Bone marrow (tissue), 2 donors: ENCODE measurements at regions not wholly inside any gene's neighbourhood (a gene's known extent, or its start where the extent isn't known, plus 50 kb on each side); places are given as distances from the start of the nearest gene placed in this dataset.
"Not testable (repeated sequence)": the region's sequence is repeated elsewhere in the genome, so short reads cannot be mapped to it uniquely, and the experiment has no call there.

Experiments
- DNase-seq, 2 donors: peaks; one replicate each; lab custom pipeline; 2025; lab: John Stamatoyannopoulos, UW

DNA sequence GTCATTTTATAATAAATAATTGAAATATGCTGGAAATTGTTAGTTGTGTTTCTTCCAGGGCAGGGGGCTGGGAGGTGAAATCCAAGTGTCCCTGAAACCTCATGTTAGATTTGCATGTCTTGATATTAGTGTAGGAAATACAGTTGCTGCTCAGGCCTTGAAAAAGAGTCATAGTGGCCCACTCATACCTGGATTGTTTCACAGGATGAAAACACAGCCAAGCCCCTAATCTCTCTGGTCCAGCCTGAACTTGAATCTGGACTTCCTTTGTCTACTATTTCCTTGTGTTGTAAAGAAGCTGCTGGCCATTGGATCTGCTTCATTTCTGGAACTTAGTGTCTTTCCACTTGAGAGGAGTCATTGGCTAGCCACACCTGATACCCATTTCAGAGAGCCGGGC is 108.8 kb upstream of the JARID2 start:
- no peak for DNase-seq

- no peak for DNase-seq
These were observed 102.8 kb upstream of the JARID2 start for GRCh38 chr6:15143086-15143485.

DNA sequence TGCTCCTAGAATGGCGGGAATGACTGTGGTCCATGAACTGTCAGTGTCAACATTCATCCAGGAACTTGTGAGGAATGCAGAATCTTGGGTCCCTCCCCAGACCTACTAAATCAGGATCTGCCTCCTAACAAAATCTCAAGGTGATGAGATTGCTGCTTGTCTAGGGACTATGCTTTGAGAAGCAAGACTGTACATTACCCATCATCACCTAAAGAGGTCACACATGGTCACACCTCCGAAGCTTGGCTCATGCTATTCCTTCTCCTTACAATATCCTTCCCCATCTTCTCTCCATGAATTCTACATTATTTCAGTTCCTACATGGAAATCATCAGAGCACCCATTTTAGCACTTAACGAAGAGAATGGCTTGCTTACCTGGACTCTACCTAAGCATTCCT is 102.3 kb upstream of the JARID2 start:
- no peak for DNase-seq

- no peak for DNase-seq
These were observed 100.0 kb upstream of the JARID2 start for GRCh38 chr6:15145821-15146220.

DNA sequence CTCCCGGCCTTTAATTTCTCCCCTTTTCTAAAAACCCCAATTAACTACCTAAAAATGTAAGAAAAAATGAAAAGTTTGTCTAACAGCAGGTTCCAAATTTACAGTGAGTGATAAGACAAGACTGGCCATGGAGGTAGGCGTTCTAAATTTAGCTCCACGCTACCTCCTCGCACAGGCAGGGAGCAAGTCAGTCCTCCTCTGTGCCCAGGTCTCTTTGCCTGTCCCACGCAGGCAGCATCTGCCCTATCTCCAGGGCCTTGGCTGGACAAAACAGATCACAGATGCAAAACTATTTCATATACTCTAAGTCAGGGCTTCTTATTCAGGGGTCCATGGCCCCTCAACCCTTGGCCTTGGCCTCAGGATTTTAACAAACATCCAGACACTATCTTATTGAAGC is 98.0 kb upstream of the JARID2 start:
- DNase-seq: no peak

- DNase-seq: no peak
These were observed 97.4 kb upstream of the JARID2 start for GRCh38 chr6:15148356-15148946.

DNA sequence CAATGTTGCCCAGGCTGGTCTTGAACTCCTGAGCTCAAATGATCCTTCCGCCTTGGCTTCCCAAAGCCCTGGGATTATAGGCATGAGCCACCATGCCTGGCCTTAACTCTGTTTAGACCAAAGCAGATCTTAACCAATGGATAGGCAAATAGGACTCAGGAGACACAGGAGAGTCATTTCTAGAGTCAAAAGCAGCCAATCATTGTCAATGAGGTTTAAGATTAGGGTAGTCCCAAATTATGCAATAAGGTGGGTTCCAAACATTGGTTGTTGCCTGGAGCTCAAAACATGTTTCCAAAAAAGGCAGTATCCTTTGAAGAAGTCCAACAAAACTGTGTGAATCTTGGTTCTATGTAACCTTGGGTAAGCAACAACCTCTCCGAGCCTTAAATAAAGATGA is 95.7 kb upstream of the JARID2 start:
- no peak for DNase-seq

DNA sequence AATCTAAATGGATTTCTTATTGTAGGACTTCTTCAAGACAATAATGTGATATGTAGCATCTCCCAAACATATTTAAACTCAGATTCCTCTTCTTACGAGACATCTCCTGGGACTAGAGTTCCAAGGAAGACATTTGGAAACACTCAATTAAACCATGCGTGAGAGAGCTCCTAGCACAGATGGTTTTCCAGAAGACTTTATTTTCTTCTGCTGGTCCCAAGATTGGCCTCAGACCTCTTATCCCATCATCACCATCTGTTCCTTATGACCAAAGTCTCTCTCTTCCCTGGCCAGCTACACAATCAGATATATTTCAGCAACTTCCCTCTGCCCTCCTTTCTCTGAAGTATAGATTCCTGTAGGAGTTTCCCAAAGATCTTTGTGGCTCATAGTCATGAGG is 93.2 kb upstream of the JARID2 start:
- DNase-seq: no peak

DNA sequence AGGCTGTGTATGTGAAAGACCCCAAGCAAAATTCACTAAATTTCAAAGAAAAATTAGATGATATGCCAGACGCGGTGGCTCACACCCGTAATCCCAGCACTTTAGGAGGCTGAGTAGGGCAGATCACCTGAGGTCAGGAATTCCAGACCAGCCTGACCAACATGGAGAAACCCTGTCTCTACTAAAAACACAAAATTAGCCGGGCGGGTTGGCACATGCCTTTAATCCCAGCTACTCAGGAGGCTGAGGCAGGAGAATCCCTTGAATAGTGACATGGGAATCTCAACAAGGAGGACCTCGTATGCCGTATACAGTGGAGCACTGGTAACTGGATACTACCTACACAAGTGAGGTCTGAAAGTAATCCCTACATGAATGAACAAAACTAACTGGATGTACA is 92.7 kb upstream of the JARID2 start:
- no peak for DNase-seq

DNA sequence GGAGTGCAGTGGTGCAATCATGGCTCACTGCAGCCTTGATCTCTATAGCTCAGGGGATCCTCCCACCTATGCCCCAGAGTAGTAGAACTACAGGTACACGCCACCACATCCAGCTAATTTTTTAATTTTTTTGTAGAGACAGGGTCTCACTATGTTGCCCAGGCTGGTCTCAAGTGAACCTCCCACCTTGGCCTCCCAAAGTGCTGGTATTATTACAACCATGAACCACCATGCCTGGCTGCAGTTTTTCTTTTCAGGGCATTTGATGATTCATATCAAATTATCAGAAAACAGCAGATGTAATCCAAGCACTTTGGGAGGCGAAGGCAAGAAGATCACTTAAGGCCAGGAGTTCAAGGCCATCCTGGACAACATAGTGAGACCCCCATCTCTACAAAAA is 88.4 kb upstream of the JARID2 start:
- DNase-seq: no peak

GRCh38 chr6:15158821-15159619 is 86.8 kb upstream of the JARID2 start:
- no peak for DNase-seq

GRCh38 chr6:15160812-15161211 is 85.1 kb upstream of the JARID2 start:
- no peak for DNase-seq

DNA sequence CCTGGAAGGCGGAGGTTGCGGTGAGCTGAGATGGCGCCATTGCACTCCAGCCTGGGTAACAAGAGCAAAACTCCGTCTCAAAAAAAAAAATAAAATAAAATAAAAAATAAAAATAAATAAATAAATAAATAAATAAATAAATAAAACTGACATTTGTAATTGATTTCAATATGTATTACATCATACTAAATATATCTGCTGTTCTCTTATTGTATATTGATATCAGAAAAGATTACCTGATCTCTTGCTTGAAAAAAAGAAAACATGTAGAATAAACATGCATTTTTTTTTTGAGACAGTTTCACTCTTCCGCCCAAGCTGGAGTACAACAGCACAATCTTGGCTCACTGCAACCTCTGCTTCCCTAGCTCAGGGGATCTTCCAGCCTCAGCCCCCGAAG is 81.0 kb upstream of the JARID2 start:
- not testable (repeated sequence) for DNase-seq

GRCh38 chr6:15166121-15166520 is 79.7 kb upstream of the JARID2 start:
- no peak for DNase-seq

- no peak for DNase-seq
These were observed 75.7 kb upstream of the JARID2 start for GRCh38 chr6:15170126-15170525.

DNA sequence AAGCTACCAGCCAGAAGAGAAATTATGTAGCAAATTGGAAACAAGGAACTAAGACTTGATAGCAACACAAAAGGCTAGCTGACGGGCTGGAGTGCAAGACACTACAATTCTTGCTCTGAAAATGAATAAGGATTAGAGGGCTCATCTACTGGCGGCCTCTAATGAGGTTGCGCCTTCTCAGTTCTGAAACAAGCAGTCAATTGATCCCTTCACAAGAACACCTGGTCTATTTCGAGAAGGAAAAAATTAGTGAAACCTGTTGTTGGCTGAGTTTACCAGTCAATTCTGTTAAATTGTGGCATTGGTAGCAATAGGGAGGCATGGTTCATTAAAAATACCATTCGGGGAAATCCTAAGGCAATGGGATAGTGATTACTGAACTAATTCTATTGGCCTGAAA is 74.8 kb upstream of the JARID2 start:
- DNase-seq: no peak

DNA sequence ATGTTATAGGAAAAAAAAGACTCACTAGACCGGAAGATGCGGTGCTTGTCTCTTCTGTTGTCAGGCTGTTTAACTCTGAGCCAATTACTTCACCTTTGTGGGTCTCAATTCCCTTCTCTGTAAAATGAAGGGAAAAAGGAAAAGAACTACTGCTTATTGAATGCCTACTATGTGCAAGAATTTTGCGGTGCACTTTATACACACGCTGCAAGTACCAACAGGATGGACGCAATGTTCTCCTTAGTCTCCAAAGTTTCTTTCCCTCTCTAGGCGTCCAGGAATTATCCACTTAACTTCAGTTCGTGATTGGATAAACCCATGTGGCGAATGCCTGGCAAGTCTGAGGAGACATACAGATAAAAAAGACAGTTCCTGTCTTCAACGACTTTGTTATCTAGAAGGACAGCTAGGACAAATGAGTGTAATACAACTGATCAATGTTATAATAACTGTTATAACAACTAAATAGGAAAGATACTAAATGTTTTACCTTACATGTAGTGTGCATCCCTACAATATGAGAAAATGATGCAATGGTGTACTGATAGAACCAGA is 69.0 kb upstream of the JARID2 start:
- no peak for DNase-seq

DNA sequence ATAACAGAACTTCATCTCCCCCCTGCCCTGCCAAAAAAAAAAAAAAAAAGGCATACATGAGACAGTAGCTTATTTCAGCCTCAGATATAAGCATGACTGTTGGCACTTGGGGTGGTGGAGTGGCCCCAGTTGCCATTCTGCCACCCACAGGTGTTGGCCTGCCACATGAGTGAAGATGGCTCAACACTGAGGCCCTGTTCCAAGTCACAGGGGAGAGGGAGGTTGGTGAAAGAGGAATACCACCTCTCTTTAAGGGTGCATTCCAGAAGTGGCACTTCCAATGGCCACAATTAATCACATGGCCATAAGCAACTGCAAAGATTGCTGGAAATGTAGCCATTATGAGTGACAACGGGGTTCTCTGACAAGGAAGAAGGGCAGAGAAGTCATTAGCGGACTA is 61.9 kb upstream of the JARID2 start:
- DNase-seq: no peak

GRCh38 chr6:15184441-15184861 is 61.4 kb upstream of the JARID2 start:
- DNase-seq: no peak

- not testable (repeated sequence) for DNase-seq
These were observed 60.8 kb upstream of the JARID2 start for GRCh38 chr6:15185111-15185510.

DNA sequence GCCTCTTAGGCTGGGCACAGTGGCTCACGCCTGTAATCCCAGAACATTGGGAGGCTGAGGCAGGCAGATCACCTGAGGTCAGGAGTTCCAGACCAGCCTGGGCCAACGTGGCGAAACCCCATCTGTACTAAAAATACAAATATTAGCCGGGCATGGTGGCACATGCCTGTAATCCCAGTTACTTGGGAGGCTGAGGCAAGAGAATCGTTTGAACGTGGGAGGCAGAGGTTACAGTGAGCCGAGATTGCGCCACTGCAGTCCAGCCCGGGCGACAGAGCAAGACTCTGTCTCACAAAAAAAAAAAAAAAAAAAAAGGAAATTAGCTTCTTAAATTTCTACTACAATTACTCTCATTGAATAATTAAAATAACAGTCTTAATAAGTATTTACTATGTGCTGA is 52.4 kb upstream of the JARID2 start:
- not testable (repeated sequence) for DNase-seq

DNA sequence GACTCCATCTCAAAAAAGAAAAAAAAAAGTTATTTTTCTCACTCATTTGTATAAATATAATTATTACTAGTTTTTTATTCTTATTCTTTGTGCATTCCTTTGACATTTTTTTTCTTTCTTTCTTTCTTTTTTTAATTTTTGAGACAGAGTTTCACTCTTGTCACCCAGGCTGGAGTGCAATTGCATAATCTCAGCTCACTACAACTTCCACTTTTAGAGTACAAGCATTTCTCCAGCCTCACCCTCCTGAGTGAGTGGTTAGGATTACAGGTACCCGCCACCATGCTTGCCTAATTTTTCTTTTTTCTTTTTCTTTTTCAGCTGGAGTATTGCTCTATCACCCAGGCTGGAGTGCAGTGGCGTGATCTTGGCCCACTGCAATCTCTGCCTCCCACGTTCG is 51.4 kb upstream of the JARID2 start:
- DNase-seq: no peak
